ENCODE measurements at regions not wholly inside any gene's neighbourhood (a gene's known extent, or its start where the extent isn't known, plus 50 kb on each side); places are given as distances from the start of the nearest gene placed in this dataset.
"Not testable (repeated sequence)": the region's sequence is repeated elsewhere in the genome, so short reads cannot be mapped to it uniquely, and the experiment has no call there.

DNA sequence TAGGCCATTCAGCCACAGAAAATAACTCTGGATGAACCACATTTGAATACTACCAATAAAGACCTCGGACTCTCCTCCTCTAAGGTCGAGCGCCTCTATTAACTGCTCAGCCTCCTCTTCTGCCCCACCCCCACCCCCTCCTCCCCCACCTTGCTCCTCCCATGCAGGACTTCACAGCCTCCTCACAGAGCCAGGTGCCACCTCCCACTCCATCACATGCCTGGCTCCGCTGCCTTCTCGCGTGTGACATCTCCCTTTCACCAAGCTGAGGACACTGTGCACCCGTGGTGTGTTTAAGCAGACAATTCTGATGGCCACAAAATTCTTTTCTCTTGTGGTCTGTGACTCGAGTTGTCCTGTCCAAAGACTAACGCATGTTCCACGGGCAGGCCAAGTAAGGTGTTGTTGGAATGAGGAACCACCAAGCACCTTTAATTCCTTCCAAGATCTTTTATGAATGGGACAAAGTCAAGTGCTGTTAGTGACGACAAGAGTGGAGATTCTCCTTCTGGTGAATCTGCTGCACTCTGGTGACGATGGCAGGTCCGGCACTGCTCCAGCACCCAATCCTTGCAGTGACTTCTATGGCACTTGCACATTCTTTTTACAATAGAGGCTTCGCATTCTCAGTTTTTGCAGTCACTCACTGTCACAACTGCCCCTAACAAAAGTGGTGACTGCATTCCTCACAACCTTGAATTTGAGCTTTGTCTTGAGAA is 113.1 kb downstream of the GTF2IRD2B start:
- not testable (repeated sequence) for TF ChIP-seq POLR2AphosphoS5, POLR2A (IDR thresholded peaks at IDR 0.05)
- TF ChIP-seq, protein P1, sequence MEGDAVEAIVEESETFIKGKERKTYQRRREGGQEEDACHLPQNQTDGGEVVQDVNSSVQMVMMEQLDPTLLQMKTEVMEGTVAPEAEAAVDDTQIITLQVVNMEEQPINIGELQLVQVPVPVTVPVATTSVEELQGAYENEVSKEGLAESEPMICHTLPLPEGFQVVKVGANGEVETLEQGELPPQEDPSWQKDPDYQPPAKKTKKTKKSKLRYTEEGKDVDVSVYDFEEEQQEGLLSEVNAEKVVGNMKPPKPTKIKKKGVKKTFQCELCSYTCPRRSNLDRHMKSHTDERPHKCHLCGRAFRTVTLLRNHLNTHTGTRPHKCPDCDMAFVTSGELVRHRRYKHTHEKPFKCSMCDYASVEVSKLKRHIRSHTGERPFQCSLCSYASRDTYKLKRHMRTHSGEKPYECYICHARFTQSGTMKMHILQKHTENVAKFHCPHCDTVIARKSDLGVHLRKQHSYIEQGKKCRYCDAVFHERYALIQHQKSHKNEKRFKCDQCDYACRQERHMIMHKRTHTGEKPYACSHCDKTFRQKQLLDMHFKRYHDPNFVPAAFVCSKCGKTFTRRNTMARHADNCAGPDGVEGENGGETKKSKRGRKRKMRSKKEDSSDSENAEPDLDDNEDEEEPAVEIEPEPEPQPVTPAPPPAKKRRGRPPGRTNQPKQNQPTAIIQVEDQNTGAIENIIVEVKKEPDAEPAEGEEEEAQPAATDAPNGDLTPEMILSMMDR (IDR thresholded peaks at IDR 0.05), result not testable (repeated sequence)
